ENCODE measurements at regions not wholly inside any gene's neighbourhood (a gene's known extent, or its start where the extent isn't known, plus 50 kb on each side); places are given as distances from the start of the nearest gene placed in this dataset.

DNA sequence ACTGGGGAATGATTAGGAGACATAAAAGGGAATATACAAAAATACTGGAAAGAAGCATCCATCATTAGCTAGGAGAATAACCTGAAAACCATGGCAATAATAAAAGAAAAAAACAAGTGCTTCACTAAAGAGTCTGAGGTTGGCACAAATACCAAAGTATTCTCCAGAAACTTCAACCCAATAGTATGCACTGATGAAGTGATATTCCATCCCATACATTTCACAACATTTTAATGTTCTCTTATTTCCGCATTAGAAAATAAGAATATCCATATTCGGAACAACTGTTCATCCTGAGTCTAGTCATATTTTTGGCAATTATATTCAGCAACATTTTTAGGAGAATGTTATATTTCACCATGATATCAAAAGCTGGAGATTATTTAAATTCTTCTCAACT, 116.2 kb downstream of the POSTN start:
- H3K36me3 ChIP-seq: no peaks in the 10 kb centered on the region
- H3K27ac ChIP-seq: no peak overlapping the region
- TF ChIP-seq, protein P1, sequence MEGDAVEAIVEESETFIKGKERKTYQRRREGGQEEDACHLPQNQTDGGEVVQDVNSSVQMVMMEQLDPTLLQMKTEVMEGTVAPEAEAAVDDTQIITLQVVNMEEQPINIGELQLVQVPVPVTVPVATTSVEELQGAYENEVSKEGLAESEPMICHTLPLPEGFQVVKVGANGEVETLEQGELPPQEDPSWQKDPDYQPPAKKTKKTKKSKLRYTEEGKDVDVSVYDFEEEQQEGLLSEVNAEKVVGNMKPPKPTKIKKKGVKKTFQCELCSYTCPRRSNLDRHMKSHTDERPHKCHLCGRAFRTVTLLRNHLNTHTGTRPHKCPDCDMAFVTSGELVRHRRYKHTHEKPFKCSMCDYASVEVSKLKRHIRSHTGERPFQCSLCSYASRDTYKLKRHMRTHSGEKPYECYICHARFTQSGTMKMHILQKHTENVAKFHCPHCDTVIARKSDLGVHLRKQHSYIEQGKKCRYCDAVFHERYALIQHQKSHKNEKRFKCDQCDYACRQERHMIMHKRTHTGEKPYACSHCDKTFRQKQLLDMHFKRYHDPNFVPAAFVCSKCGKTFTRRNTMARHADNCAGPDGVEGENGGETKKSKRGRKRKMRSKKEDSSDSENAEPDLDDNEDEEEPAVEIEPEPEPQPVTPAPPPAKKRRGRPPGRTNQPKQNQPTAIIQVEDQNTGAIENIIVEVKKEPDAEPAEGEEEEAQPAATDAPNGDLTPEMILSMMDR (IDR thresholded peaks at IDR 0.05): no peak
- H3K27me3 ChIP-seq: no peaks in the 10 kb centered on the region
- H3K4me1 ChIP-seq (ENCODE audit: control insufficient read depth in 1 of 2, insufficient read depth in 1 of 2, low read depth in 1 of 2, low read length in 1 of 2): no peaks in the 10 kb centered on the region
- H3K9me3 ChIP-seq: no peaks in the 10 kb centered on the region
- no peak overlapping the region for H3K4me3 ChIP-seq (ENCODE audit: low read depth in 1 of 2, low read length in 1 of 2)

DNA sequence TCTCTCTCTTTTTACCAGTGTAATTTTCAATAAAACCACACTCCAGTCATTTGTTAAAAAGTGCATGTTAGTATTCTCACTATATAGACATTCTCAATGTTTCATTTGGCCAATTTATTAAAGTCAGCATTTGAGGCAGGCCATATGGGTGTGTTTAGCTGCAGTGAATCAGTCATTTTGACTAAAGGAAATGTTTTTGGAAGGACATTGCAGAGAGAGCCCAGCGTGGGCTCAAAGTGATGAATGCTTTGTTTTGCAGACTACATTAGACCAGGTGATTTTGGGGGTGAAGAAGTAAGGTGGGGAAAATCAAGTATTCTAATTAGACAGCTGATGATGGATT, 116.7 kb downstream of the POSTN start:
- H3K9me3 ChIP-seq: no peaks in the 10 kb centered on the region
- no peak overlapping the region for H3K4me3 ChIP-seq (ENCODE audit: low read depth in 1 of 2, low read length in 1 of 2)
- H3K36me3 ChIP-seq: no peaks in the 10 kb centered on the region
- TF ChIP-seq, protein P1 (IDR thresholded peaks at IDR 0.05): no peak
- H3K27ac ChIP-seq: no peak overlapping the region
- H3K4me1 ChIP-seq (ENCODE audit: control insufficient read depth in 1 of 2, insufficient read depth in 1 of 2, low read depth in 1 of 2, low read length in 1 of 2): no peaks in the 10 kb centered on the region
- H3K27me3 ChIP-seq: no peaks in the 10 kb centered on the region

DNA sequence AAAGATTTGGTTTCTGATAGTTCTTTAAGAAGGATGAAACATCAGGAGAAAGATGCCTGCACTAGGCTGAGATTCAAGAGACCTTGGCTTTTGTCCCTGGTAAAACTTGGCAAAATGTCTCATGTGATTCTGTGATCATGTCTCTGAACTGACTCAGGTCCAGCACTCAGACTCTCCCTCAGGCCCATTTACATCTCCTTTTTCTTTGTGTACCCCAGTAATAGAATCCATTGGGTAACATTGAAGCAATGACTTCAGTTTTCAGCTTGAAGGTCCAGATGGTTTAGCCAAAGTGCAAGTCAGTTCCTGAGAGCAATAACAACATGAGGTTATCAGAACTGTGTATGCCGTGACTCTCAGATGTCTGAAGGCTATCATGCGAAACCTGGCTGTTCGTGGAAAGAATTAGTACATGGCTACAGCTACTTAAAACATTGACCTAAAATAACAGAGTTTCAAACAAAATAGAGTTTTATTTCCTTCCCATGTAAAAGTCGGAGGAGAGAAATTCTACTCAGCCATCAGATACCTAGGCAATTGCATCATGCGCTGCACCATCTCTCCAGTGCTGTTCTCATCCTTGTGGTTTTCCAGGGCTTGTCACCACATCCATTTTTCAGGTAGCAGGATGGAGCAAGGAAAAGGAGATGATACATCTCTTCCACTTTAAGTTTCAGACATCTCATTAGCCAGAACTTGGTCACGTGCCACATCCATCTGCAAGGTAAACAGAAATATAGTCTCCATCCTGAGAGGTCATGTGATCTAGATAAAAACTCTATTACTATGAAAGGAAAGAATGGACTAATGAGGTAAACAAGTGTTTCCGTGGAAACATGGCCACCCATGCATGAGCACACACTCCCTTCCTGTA, 117.3 kb downstream of the POSTN start:
- Histone ChIP-seq H3K36me3 (no peaks in the 10 kb centered on the region), H3K4me3 (ENCODE audit: low read depth in 1 of 2, low read length in 1 of 2) (no peak overlapping the region), H3K27me3 (no peaks in the 10 kb centered on the region), H3K9me3 (no peaks in the 10 kb centered on the region), H3K4me1 (ENCODE audit: control insufficient read depth in 1 of 2, insufficient read depth in 1 of 2, low read depth in 1 of 2, low read length in 1 of 2) (no peaks in the 10 kb centered on the region), H3K27ac (no peak overlapping the region)
- TF ChIP-seq, protein P1 (IDR thresholded peaks at IDR 0.05): no peak

DNA sequence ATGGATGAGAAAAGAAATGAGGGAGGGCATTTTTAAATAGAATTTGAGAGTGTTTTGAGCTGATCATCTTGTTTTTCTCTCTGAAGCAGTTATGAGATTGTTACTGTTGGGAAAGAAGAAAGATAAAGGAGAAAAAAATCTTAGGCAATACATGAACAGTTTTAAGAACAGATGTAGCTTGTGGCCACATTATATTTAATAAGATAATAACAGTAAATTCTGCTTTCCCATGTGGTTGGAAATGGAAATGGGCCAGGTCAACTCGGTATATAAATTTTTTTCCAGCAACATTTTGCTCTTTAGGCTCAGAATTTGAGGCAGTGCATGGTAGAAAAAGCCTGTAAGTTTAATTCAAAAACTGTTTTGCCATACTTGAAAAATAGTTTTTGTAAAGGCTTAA, 118.7 kb downstream of the POSTN start:
- H3K36me3 ChIP-seq: no peaks in the 10 kb centered on the region
- no peaks in the 10 kb centered on the region for H3K9me3 ChIP-seq
- no peak overlapping the region for H3K4me3 ChIP-seq (ENCODE audit: low read depth in 1 of 2, low read length in 1 of 2)
- TF ChIP-seq, protein P1 (IDR thresholded peaks at IDR 0.05): no peak
- no peak overlapping the region for H3K27ac ChIP-seq
- H3K27me3 ChIP-seq: no peaks in the 10 kb centered on the region
- H3K4me1 ChIP-seq (ENCODE audit: control insufficient read depth in 1 of 2, insufficient read depth in 1 of 2, low read depth in 1 of 2, low read length in 1 of 2): no peaks in the 10 kb centered on the region

DNA sequence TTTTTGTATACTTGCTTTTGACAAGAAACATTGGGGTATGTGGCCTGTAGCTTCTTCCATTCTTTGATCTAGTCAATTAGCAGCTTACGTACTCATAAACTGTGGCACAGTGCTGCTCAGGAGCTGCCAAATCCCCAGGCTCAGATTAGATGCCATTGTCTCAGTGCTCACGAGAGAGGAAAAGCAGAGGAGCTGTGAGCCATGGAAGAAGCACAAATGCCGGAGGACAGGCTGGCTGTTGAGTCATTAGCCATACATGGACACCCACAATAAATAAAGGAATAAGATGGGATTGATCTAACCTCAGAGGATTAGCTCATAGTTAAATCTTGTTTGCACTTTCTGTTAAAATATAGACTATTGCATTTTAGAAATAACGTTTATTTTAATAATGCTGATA, 121.7 kb downstream of the POSTN start:
- H3K27me3 ChIP-seq: no peaks in the 10 kb centered on the region
- H3K36me3 ChIP-seq: no peaks in the 10 kb centered on the region
- H3K4me1 ChIP-seq (ENCODE audit: control insufficient read depth in 1 of 2, insufficient read depth in 1 of 2, low read depth in 1 of 2, low read length in 1 of 2): no peaks in the 10 kb centered on the region
- H3K4me3 ChIP-seq (ENCODE audit: low read depth in 1 of 2, low read length in 1 of 2): no peak overlapping the region
- no peaks in the 10 kb centered on the region for H3K9me3 ChIP-seq
- TF ChIP-seq, protein P1 (IDR thresholded peaks at IDR 0.05): no peak
- H3K27ac ChIP-seq: no peak overlapping the region
